ENCODE measurements at regions not wholly inside any gene's neighbourhood (a gene's known extent, or its start where the extent isn't known, plus 50 kb on each side); places are given as distances from the start of the nearest gene placed in this dataset.

DNA sequence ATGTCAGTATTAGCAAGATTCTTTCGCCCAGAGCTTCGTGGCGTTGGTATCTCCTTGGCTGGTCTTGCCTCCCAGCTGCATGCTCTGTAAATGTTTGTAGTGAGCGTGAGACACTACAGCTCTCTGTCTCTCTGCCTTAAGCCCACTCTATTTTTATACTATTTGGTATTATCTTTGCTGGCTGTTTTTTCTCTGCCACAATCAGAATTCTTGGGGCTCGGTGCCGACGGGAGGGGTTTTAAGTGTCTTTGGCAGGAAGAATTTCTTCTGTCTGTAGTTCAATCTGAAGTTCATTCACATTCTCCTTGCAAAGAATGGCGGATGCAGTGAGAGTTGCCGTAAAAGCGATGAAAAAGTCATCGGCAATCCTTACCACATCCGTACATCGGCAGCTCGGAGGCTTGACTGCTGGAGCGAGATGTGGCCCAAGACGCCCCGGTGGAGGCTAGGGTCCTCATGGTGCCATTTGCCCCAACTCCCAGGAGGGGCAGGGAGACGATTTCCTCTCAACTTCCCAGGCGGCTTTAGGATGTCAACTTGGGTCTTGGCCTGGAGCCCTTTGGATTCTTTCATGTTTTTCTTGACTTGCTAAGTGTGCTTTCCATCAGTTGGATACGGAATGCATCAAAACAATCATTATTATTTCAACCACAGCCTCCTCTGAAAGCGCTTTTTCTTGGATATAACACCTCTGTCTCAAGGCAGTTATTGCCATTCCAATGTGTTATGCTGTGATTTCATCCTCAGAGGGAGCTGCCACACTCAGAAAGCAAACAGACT, 132.3 kb upstream of the SDK2 start:
- no peak overlapping the region for H3K4me3 ChIP-seq (ENCODE audit: low read depth, low read length)
- no peak for DNase-seq (ENCODE audit: low read depth)

DNA sequence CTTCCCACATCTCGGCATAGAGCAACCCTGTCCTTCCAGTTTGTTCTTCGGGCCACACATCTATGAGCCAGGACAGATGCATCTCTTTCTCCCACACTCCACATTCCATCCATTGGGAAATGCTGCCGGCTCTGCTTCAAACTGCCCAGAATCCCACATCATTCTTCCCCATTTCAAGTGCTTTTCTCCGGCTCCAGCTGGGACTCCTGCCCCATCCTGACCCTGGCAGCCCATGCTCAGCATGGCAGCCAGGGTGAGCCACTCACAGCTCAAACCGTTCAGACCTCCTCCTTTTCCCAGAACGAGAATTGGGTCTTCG, 132.8 kb upstream of the SDK2 start:
- no peak overlapping the region for H3K4me3 ChIP-seq (ENCODE audit: low read depth, low read length)
- DNase-seq (ENCODE audit: low read depth): no peak

DNA sequence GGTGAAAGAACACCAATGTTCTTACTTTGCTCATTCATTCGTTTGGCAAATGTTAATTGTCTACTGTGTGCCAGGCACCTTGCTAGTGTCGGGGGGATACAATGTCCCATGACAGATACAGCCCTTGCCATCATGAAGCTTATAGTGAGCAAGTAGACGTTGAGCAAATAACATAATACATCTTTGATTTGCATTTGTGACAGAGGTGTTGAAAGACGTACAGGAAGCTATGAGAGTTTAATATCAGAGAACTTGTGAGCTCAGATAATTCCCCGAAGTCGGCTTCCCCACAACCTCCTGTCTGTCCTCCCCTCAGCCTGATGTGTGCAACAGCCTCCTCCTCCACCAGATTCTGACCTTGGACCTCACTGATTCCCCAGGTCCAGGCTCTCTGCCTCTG, 138.0 kb upstream of the SDK2 start:
- DNase-seq (ENCODE audit: low read depth): no peak

DNA sequence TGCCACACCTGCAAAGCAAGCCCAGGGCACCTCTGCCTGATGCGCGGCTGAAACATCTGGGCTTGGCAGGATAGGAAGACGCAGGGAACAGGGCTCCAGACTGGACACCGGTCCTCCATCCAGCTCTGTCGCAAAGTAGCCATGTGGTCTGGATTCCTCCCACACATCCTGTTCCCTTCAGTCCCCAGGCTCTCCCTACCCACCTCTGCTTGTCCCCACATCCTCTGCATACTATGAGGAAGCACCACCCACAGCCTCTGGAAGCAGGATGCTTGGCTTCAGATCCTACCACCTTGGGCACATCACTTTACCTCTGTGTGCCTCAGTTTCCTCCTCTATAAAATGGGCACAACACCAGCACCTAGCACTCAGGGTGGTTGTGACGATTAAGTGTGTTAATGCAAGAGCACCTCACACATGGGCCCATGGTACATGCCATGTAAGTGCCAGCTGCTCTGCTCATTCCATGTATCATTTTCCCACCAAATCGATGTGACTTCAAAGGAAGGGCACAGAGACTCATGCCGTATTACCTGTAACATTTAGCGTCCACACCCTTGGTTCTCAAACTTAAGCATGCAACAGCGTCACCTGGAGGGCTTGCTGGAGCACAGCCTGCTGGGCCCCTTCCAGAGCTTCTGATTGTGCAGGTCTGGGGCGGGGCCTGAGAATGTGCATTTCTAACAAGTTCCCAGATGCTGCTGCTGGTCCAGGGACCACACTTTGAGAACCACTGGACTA, 138.6 kb upstream of the SDK2 start:
- no peak overlapping the region for H3K4me3 ChIP-seq (ENCODE audit: low read depth, low read length)
- DNase-seq (ENCODE audit: low read depth): no peak

More for the DNA sequence above, 138.0 kb upstream of the SDK2 start:
- H3K4me3 ChIP-seq (ENCODE audit: low read depth, low read length): no peak overlapping the region

DNA sequence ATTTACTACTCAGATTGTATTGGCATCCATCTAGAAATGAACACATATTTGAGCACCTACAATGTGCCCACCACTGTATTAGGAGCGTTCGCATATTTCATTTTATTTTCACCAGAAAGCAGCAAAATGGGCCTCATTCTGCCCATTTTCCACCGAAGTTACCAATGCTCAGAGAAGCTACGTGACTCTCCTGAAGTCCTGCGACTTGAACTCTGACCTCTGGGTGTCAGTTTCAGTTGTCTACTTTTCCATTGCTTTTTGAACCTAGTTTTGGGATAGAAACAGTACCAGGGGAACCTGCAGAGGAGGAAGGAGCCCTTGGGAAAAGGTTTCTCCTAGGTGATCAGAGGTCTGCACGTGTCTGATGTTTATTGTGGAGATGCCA, 139.1 kb upstream of the SDK2 start:
- H3K4me3 ChIP-seq (ENCODE audit: low read depth, low read length): no peak overlapping the region
- DNase-seq (ENCODE audit: low read depth): no peak

DNA sequence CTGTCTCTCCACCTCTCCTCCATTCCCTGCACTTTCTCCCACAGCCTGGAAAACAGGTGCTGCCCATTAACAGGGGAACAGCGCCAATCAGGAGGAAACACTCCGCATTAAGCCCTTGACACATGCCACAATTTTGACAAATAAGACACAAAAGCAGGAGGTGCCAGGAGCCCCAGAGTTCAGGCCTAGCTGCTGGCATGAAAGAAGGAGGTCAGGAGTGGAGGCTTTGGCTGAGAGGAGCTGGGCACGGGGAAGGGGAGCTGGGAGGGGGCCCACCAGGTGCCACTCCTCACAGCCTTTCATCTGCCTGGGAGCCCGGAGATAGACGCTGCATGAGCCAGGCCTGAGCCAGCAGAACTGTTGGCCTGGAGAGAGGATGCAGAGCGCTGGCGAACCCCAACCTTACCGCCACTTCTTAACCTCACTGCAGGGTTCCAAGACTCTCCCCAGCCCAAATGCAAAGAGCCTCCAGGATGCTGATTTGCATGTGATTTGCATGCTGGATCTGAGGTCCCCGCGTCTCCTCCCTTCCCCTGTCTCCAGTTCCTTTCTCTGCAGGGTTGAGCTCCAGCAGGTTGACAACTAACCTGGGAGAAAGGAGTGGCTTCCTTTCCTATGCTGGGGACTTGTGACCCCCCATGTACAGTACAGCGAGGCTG, 139.8 kb upstream of the SDK2 start:
- H3K4me3 ChIP-seq (ENCODE audit: low read depth, low read length): no peak overlapping the region
- DNase-seq (ENCODE audit: low read depth): no peak

DNA sequence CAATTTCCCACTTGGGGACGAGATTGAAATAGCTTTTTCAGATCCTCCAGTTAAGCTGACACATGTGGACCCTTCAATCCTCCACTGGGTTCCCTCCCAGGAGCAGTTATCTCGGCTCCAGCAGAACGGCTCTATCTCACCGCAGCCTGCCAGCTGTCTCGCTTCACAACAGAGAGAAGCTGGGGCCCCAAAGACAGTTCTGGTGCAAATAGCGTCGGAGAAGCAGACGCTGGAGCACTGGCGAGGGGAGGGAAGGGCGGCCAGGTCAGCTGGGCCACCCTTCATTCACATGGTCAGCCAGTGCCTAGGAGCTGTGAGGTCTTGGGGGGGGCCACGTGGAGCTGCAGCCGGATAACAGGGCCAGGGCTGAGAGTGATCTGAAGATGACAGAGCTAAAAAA, 141.3 kb upstream of the SDK2 start:
- DNase-seq (ENCODE audit: low read depth): no peak
- H3K4me3 ChIP-seq (ENCODE audit: low read depth, low read length): no peak overlapping the region

DNA sequence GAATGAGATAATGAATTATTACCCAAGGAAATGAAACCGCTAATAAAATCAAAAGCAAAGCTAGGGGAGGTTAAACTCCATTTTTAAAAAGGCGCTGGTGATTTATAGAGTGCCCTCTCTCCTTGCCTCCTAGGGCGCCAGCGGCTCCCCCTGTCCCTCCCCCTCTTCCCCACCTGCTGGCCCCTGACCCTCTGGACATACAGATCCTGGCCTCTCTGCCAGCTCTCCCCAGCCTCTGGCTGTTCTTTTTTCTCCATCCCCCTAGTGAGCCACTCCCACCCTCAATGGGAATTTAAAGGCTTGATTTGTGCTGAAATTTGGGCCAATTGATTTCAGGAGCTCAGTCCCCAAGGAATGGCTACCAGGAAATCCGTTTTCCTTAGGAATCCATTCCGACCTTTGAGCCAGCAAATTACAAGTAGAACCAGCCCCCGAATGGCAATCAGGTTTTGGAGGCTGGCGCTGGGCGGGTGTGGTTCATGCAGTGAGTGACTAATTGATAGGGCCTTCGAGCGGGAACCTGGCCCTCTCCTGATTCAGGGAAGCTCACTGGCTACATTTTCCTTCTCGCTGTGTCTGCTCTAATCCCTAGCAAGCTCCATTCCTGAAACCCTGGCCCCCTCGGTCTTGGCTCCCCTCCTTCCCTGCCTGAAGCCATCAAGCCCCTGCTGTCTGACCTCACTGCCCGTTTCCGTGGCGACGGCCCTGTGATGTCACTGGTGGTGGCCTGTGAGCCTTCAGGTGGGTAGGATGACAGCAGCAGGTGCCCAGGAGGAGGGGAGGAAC, 141.9 kb upstream of the SDK2 start:
- no peak for DNase-seq (ENCODE audit: low read depth)
- no peak overlapping the region for H3K4me3 ChIP-seq (ENCODE audit: low read depth, low read length)

DNA sequence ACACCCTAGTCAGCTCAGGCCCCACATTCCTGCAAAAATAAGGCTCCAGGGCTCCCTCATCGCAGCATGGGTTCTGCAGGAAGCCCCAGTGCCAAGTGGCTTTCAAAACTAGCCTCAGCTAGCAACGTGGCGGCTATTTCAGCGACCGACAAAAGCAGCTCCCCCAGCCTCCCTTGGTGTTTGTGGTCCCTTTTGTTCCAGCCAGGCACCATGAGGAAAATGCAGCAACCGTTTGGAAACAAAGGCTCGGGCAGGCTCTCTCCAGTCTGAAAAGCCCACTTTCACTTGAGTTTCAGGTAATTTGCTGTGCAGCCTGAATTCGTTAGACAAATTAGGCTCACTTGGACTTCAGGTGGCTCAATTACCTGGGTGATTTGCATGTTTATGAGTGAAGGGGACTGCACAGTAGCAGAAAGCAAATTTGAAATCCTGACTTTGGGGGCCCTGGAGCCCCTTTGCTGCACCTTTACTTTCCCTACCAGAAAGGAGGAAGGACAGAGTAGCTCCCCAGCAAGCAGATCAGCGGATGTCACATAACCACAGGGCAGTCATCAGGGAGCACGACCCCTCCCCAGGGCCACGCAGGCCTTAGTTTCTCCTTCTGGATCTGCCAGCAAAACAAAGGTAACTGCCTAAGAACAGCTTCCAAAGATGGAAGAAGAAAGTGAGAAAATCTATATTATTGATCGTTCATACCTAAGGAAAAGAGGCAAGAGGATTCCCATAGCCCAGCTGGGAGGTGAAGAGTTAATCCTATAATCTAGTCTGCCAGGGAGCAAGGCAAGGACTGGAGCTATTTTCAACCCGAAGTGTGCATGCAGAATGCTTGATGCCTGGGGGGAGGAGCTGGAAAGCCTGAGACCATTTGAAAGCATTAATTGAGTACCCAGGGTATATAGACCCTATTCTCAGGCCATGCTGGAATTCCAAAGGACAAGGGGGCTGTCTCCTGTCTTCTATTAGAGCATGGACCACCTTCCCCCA, 143.1 kb upstream of the SDK2 start:
- DNase-seq (ENCODE audit: low read depth): no peak
- no peak overlapping the region for H3K4me3 ChIP-seq (ENCODE audit: low read depth, low read length)

DNA sequence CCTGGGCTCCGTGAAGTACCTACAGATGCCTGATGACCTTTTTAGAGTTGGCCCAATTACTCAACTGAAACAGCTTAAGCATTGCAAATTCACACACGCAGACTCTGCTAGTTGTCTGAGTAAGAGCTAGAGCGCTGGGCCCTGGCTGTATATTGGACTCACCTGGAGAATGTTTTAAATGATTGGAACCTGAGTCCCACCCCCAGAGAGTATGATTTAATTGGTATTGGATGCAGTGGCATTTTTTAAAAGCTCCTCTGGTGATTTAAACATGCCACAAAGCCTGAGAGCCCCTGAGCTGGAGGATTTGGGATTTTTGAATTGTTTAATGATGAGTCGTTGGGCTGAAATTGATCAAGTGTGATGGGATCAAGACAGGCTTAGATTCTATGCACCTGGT, 143.9 kb upstream of the SDK2 start:
- DNase-seq (ENCODE audit: low read depth): no peak
- H3K4me3 ChIP-seq (ENCODE audit: low read depth, low read length): no peak overlapping the region

DNA sequence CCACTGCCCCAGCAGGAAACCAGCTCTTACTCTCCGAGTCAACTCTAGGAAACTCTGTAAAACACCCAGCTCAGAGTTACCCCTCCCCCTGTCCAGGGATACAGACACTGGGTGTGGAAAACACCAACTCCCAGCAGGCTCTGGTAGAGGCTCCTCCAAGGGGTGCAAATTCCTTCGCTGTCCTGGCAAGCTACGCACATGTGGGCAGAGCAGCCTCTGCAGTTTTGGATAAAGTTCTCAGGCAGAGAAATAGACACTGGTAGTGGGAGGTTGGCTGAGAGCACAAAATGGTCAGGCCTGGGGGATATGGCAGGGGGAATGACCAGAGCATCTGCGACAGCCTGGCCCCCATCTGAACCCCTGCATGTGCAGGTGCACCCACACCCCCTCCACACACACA, 146.9 kb upstream of the SDK2 start:
- no peak for DNase-seq (ENCODE audit: low read depth)
- H3K4me3 ChIP-seq (ENCODE audit: low read depth, low read length): no peak overlapping the region

DNA sequence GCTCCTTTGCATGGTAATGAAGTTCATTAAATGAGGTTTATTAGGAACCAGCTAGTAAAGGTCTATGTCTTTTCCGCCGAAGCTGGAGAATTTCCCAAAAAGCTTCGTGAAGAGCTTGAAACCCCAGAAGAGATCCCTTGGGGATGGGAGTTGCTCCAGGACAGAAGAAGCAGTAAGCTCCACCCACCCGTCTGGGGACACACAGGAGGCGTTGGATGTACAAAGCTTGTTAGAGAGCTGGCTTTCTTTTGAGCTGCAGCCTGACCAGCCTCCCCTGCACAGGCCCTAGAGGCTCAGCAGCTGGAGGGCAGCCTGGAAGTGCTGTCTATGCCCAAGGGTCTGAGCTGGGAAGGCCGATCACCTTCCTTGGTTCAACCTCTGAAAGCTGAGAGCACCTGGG, 147.4 kb upstream of the SDK2 start:
- H3K4me3 ChIP-seq (ENCODE audit: low read depth, low read length): no peak overlapping the region
- DNase-seq (ENCODE audit: low read depth): no peak

DNA sequence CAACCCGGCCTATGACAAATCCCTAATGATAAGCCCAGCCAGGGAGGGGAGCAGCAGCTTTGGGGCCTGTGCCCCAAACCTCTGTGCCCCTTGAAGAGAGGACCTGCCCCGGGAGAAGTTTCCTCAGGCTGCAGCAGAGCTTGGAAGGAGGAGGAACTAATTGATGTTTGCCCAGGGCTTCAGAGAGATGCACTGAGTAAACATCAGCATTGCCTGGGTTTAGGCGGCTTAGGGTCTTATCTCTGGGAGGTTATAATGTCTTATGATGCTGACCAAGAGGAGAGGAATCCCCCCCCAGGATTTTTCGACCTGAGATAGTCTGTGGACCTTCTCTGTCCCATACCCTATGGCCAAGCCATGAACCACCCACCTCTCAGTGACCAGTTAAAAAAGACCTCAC, 148.7 kb upstream of the SDK2 start:
- no peak for DNase-seq (ENCODE audit: low read depth)
- no peak overlapping the region for H3K4me3 ChIP-seq (ENCODE audit: low read depth, low read length)

DNA sequence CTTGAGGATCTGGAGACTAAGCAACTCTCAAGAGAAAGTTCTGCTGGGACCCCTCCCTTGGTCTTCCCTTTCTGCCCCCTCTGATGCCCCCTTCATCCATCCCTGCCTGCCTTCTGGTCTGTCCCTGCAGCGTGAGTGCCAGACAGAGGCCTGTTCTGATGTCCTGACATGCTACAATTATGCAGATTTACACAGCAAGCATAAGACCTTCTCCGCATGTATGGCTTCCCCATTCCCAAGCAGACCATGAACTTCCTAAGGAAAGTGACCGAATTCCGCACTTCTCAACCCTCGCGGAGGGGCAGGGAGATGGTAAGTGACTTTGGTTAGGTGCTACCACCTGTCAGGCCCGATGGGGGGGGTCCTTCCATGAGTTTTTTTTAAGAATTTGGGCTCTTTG, 150.1 kb upstream of the SDK2 start:
- DNase-seq (ENCODE audit: low read depth): no peak

DNA sequence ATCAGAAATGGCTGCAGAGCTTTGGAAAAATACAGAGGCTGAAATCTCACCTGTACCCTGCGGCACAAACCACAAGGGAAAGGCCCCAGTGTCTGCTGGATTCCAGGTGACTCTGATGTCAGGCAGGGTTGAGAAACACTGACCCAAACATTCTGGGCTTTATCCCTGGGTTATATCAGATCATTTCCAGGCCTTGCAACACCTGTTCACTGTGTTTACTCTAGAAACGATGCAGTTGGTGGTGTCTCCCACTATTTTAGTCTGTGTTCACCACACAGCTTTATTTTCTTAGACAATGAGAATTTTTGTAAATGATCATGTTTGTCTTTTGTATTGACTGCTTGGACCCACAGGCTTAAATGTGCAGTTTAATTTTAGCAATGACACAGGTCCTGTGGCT, 151.5 kb upstream of the SDK2 start:
- no peak overlapping the region for H3K4me3 ChIP-seq (ENCODE audit: low read depth, low read length)
- DNase-seq (ENCODE audit: low read depth): no peak

More for the DNA sequence above, 150.1 kb upstream of the SDK2 start:
- H3K4me3 ChIP-seq (ENCODE audit: low read depth, low read length): no peak overlapping the region

DNA sequence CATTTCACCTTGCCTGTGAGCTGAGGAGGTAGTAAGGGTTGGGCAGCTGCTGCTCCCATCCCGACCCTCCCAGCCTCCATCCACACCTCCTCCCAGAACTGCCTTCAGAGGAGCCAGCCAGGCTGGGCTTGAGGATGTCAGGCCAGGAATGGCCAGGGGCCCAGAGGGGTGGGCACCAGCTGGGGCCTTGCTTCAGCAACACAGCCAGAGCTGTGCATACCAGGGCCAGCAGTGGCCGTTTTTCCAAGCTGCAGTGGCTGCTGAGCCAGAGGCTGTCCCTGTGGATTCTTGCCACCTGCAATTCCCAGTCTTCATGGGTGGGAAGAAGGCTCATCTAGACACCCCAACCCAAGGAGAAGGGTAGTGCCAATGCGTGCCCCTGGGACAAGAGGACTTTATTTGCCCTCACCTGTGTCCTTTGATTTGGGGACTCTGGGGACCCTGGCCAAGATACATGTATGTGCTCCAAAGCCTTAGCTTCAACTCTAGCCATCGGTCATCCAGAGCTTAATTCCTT, 153.4 kb upstream of the SDK2 start:
- no peak overlapping the region for H3K4me3 ChIP-seq (ENCODE audit: low read depth, low read length)
- no peak for DNase-seq (ENCODE audit: low read depth)

DNA sequence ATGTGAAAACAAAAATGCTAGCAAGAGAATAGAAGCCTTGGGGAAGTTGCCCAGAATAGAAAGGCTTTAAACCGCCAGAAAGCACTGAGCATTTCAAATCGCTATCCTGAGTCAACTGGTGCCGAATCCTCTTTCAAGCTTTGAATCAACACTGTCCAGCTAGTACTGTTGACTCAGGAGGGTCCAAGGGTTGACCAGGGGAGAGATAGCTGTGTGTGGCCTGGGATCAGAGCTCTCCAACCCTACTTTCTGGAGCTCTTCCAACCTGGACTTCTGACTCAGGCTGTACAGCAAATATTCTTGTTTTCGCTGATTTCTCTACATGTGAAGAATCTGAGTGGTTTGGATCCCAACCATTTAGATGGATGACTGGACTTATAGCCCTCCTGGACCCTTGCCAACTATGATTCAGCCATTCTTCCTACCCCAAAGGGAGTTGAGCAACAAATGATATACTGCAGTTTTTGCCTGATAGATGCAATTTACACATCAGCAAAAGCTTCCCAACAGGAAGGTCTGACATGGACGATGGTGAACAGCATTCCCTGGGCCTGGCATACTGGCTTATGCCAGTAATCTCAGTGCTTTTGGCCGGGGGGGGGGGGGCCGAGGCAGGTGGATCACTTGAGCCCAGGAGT, 154.0 kb upstream of the SDK2 start:
- no peak overlapping the region for H3K4me3 ChIP-seq (ENCODE audit: low read depth, low read length)
- DNase-seq (ENCODE audit: low read depth): peak; percentile 76

DNA sequence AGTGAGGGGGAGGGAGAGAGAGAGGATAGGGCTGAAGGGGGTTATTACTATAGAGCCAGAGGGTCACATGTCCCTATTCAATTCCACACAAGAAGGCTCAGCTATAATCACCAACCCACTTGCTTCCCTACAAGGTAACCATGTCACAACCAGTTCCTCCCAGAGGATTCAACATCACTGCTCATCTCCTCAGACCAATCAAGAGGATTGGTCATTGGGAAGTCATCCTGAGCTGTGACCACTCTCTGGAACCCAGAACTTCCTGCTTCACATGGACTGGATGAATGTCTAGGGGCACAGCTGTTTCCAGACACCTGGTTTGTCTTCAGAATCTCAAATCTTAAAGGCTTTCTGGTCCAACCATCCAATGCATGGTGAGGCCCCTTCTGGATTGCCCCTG, 154.9 kb upstream of the SDK2 start:
- no peak overlapping the region for H3K4me3 ChIP-seq (ENCODE audit: low read depth, low read length)
- no peak for DNase-seq (ENCODE audit: low read depth)
